ENCODE measurements at regions not wholly inside any gene's neighbourhood (a gene's known extent, or its start where the extent isn't known, plus 50 kb on each side); places are given as distances from the start of the nearest gene placed in this dataset.
"Not testable (repeated sequence)": the region's sequence is repeated elsewhere in the genome, so short reads cannot be mapped to it uniquely, and the experiment has no call there.

DNA sequence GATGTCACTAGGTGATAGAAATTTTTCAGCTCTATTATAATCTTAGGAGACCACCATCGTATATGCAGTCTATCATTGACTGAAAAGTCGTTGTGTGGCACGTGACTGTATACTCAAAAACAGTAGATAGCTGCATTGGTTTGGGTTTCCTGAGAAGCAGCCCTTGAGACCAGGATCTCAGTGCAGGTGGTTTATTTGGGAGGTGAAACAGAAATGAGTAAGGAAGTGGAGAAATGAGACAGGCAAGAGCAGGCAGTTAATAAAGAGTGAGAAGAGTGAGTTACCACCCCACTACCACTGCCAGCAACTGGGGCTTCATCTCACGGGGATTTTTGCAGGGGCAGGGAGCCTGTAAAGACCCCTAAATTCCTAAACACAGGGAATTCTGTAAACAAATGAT, 221.0 kb downstream of the SHQ1 start:
- DNase-seq = no peak

DNA sequence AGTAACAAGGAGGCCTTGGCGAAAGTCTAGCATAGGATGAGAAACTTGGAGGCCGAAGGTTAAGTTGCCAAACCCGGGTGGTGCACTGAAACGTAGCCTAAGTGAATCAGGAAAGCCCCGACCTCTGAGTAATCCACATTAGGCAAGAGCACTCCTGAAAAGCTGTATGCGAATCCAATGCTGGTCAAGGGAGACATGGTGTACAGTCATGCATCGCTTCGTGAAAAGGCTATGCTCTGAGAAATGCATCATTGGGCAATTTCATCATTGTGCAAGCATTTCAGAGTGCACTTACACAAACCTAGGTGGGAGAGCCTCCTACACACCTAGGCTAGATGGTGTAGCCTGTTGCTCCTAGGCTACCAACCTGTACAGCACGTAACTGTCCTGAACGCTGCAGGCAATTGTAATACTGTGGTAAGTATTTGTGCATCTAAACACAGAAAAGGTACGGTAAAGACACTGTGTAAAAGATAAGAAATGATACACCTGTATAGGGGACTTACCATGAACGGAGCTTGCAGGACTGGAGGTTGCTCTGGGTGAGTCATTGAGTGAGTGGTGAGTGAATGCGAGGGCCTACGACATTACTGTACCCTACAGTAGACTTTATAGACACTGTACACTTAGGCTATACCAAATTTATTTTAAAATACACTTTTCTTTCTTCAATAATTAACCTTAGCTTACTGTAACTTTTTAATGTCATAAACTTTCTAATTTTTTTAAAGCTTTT, 222.5 kb downstream of the SHQ1 start:
- no peak for DNase-seq

DNA sequence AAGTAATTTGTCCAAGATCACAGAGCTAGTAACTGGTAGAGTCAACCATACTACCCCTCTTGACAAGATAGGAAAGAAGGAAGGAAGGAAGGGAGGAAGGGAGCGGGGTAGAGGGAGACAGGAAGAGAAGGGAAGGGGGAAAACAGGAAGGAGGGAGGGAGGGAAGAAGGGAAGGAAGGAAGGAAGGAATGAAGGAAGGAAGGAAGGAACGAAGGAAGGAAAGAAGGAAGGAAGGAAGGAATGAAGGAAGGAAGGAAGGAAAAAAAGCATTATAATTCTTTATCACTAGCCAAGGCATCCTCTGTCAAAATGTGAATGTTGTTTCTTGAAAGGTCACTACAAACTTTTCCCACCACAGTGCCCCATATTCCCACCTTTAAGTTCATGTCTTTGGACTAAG, 223.6 kb downstream of the SHQ1 start:
- no peak for DNase-seq

DNA sequence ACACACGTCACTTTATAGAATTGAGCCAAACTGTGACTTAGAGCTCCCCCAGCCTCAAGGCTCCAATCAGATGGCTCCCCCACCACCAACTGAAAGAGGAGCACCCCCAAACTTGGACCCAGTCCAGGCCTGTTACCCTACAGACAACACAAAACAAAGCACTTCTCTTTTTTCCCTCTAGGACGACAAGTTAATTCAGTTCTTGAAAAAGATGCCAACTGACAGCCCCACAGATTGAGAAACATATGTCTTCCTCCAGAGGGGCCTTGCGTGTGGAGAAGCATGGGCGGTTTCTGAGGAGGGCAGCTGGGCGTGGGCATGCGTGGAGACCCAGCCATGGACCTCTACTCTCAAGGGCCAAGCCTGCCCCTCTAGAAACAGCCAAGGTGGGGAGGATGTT, 229.5 kb downstream of the SHQ1 start:
- DNase-seq = no peak

DNA sequence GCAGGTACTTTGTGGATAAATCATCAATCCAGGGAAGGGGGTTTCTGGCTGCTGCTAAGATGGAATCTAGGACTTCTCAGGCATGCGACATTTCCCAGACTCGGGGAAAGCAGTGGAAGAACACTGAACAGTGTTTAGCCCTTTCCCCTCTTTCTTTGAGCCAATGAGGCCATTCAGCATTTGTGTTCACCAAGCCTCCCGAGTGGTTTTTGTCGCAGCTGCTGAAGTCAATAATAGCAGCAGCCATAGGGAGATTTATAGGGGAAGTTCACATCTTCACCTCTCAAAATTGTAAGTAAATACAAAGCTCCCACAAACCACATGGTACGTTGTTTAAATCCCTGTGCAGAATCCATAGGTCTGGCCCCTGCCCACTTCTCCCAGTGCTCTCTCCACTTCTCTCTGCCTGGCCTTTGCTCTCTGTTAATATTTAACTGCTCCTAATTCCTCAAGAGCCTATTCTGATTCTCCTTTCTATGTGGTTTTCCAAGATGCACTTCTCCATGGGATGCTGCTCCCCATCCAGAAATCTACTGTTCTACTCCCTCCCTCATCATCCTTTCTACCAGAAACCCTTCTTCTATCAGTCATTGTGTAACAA, 230.7 kb downstream of the SHQ1 start:
- DNase-seq = no peak

DNA sequence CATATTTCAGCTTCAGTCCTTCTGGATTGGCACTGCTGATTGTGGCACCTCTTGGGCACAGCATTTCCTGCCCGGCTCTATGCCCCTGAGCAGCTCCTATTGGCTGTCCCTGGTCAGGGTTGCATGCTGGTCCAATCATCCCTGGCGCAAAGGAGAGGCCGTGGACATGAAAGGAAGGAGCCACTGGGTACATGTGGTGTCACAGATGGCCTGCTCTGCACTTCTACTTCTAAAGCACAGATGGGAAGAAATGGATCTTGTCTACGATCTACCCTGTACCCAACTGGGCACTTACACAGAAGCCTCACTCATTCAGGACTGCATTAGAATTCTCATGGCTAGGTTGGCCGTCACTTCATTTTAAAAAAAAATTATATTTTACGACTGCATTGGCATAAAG, 232.5 kb downstream of the SHQ1 start:
- DNase-seq = peak in 1 of 14 donors; percentile 6

DNA sequence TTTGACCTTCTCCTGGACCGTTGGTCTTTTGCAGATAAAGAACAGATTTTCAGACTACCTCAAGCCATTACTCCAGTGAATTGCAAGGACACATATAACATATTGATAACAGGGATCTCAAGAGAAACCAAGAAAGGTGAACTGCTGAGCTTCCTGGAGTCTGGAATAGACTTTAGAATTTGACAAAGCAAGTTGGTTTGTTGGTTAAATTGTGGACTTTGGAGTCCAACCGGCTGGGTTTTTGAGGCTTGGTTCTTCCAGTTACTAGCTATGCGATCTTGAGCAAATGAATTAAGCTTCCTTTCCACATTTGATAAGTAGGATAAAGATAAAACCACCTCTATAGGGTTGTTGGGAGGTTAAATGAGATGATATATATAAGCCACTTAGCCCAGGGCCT, 233.1 kb downstream of the SHQ1 start:
- DNase-seq = no peak

DNA sequence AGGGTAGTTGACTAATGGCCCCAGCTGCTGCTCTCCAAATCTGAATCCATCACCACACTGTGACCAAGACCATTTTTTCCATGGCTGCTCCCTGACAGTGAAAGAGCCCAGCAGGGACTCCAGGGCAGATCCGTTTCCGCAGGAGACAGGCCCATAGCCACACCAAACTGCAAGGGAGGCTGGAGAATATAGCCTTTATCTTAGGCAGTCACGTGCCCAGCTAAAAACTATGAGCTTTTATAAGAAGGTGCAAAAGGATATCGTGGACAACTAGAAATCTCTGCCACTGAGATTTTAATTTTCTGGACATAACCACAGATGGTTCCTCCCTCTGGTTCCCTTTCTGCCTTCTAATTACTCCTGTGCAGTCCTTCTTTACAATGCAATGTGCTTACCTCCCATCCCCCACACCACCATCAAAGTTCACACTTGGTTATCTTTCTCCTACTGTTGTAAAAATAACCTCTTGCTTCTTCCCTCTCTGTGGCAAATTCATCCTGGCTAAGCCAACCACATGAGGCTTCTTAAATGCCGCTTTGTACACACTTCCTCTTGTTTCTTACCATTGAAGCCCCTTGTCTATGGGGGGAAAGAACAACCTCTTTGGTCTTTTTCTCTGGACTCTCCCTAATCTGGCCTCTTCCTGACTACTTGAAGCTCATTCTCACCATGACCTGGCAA, 233.7 kb downstream of the SHQ1 start:
- DNase-seq = no peak

DNA sequence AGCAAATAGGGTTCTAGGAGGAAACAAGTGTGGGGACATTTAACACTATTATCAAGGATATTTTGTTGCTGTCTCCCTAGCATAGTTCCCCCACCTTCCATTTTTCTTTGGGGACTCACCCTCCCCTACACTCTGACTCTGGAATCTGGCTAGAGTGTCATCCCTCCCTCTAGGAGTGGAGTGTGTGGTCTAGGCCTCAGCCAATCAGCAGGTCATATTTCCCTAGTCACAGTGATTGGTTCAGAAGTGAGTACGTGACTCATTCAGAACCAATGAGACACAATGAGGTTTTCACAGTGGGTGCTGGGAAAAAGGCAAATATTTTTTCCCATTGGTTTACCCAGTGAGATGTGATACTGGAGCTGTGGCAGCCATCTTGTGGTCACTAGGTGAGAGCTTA, 234.4 kb downstream of the SHQ1 start:
- no peak for DNase-seq

DNA sequence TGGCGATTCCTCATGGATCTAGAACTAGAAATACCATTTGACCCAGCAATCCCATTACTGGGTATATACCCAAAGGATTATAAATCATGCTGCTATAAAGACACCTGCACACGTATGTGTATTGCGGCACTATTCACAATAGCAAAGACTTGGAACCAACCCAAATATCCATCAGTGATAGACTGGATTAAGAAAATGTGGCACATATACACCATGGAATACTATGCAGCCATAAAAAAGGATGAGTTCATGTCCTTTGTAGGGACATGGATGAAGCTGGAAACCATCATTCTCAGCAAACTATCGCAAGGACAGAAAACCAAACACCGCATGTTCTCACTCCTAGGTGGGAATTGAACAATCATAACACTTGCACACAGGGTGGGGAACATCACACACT, 239.1 kb downstream of the SHQ1 start:
- DNase-seq = not testable (repeated sequence)

DNA sequence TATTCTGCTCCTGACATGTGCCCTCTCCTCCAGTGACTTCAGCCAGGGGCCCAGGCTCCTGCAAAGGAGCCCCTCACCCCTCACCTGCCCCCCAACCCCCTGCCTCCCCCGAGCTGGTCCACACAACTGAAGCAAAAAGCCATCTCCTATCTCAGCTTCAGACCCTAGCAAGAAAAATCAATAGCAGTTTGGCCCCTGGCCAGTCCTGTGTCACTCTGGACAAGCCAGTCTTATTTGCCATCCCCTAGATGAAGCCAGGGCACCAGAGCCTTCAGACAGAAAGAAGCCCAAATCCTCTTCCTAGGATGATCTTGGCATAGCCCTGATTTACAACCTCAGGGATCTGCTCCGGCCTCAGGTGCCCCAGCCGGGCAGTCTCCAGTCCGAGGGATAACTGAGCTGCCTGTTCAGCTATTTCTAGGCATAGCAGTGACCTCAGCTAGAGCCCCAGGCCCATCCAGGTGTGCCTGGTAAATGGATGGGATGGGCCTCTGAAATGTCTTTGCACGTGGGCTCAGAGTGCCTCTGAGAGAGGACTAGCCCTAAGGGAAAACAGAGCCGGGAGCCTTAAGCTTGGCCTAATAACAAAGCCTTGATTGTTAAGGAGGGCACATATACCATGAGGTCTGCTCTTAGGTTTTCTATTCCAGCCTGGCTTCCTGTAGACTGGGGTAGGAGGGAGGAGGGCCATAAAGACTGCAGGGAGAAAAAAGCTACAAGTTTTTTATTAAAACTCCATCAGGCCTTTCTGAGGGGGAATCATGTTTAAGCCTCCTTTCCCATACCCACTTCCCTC, 242.0 kb downstream of the SHQ1 start:
- DNase-seq = no peak

DNA sequence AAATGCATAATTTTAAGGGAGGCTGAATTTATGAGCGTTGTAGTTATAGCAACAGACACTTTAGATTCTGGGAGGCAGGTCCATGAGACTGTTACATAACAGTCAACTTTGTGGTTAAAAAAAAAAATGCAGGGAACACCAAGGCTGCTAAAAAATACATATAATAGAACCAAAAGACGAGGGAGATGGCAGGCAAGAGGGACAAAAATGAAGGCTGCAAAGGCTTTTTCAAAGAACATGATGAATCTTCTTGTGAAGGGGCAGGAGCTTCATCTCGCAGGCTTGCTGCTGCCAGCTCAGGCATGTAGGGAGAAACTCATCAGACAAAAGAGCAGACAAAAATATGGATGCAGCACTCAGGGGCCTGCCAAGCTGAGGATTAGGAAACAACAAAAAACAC, 243.9 kb downstream of the SHQ1 start:
- DNase-seq = no peak

DNA sequence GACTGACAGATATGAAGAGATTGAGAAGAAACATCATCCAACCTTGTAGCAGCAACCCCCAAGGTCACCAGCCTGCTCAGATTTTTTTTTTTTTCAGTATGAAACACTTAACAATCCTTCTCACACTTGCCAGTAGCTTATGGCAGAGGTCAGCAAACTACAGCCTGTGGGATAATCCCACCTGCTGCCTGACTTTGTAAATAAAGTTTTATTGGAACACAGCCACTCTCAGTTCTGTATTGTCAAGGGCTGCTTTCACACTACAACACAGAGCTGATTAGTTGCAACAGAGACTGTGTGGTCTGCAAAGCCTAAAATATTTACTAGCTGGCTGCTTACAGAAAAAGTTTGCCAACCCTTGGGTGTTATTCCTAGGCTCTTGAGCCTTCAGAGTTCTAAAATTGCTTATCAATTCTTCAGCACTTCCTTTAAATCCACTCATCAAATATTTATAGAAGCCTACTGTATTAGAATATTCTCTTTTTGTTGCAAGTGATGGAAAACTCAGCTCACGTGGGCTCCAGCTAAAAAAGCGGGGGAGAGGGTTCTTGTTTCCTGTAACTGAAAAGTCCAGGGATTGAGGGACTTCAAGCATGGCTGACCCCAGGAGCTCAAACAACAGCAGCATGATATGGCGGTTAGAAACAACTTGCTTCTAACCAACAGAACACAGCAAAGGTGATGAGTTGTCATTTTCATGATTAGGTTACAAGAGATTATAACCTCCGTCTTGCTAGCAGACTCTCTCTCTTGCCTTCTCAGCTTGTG, 246.1 kb downstream of the SHQ1 start:
- DNase-seq = no peak

DNA sequence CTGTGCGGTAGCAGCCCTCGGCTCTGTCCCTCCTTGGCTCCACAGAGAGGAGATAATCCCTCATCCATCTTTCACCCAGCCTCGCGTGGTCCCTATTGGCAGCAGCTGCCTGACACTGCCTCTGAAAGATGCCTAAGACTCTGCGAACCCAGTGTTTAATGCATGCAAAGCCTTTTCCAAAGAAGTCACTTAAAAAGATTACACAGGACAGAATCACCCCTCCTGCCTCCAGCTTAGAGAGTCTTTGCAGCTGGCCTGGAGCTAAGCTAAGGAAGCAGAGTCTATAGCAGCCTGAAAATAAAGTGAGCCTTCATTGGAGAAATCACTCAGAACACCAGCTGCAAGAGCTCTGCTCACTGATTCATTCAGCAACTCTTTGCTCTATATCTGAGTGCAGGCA, 247.2 kb downstream of the SHQ1 start:
- no peak for DNase-seq

DNA sequence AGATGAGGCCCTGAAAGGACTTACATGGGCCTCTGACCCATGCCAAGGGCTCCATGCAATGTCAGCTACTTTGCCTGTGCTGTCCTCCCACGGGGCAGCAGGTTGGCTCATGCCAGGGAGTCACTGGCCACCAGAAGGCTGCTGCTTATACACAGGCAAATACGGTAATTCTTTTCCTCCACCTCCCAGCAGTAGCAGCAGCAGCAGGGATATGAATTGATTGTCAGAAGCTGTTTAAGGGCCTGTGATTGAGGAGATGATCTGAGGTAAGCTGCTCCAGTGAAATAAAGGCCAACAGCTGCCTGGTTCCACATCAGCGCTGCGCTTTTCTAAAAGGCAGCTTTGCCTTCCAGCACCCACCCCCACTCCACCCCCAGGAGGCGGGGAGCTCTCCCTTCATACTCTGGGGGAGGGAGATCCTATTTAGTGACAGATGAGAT, 250.5 kb downstream of the SHQ1 start:
- no peak for DNase-seq

DNA sequence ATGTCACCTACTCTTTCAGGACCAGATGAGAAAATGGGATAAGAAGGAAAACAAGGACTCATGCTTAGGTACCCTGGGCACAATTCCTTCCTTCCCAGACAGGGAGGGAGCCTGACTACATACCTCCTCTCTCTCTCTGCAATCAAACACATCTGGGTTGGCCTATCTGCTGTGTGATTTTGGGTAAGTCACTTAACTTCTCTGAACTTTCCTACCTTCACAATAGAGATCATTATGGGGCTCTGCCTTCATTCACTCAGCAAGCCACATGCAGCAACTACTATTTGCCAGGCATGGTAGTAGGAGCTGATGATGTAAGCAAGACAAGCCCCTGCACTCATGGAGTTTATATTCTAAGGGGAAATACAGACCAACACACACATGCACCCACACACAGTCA, 251.2 kb downstream of the SHQ1 start:
- no peak for DNase-seq

DNA sequence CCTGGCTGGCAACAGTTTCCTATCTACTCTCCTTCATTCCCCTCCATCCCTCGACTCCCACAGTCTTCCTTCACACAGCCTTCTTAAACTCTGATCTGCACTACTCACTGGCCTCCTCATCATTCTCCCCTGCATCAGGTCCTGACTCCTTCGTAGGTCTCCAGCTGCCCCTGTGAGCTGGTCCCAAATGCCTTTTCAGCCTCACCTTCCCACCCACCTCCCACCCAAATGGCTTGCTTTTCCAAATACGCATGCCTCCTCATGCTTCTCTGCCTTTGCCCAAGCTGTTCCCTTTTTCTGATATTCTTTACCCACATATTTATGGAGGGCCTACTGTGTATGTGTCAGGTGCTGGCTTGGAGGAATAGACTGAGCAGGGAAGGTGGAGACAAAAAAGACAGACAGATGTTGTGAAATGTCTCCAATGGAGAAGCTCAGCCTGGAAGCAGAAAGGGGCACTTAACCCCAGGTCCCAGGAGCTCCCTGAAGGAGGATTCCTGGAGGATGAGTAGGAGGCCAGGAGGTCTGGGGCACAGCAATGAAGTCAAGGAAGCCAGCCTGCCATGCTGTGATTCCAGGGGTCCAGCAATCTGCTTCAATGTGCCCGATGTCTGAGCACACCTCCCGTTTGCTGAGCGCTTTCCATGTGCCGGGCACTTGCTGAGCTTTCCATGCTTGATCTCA, 252.2 kb downstream of the SHQ1 start:
- no peak for DNase-seq

DNA sequence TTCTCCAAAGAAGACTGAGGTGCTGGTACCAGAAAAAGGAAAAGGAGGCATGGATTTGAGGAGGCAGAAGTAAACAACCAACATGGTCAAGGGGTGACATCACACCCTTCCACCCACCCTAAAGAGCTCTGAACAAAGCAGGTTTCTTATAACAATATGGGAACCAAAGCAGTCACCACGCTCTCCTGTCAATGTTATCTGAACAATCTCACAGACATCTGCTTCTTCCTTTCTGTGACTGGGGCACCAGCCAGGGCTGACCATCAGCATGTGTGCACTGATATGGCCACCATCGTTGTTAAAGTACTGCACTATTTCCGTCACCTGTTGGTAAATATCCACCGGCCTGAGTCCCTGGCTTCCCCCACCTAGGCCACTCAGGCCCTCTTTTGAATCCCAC, 252.9 kb downstream of the SHQ1 start:
- no peak for DNase-seq

DNA sequence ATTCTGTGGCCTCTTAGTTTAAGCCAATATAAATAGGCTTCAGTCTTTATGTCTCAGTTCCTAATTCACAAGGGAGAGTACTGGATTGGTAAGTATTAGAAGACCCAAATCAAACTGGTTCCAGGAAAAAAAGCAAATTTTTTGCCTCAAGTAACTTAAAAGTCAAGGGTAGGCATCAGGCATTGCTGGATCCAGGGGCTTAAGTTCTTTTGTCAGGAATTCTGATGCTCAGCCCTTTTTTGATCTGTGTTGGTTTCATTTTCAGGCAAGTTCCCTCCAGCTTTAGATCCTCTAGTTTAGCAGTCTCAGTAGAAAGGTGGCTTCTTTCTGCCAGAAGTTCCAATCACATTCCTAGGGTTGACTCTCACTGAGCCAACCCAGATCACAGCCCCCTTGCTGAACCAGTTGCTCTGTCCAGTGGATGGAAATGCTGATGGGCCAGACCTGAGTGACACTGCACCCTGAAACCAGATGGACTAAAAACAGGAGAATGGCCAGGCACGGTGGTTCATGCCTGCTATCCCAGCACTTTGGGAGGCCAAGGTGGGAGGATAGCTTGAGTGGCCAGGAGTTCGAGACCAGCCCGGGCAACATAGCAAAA, 253.5 kb downstream of the SHQ1 start:
- DNase-seq = no peak

DNA sequence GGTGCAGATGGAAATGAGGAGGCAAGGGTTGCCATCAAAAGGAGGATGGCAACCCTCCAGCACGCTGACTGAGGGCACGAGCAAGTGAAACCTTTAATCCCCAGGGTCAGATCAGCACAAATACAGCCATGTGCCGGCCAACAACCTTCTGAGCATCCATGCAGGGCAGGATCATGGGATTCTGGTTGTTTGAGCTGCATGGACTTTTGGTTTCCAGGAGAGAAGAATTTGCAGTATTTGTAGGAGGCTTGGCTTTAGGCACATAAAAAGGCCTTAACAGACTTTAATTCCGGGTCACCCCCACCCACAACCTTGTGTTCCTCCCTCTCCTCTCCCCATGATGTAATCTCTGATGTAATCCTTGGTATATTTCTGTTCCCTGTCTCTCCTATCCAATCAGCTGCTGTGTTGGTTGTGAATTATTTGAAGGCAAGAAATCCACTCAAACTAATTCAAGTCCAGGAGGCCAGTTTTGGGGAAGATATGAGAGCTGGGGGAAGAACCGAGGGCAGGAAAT, 254.3 kb downstream of the SHQ1 start:
- no peak for DNase-seq
